NCI-H748 (cell line): ENCODE measurements at regions not wholly inside any gene's neighbourhood (a gene's known extent, or its start where the extent isn't known, plus 50 kb on each side); places are given as distances from the start of the nearest gene placed in this dataset.
A peak's percentile ranks its signal among the peaks of the same experiment; 100 is the strongest.

Source experiments
- DNase-seq: peaks from one replicate; lab custom pipeline; 2025; ENCODE audit not compliant: unreplicated experiment; lab: John Stamatoyannopoulos, UW

- DNase-seq, result no peak
Measured at GRCh38 chr22:46065691-46066454, 84.5 kb upstream of the PPARA start.

DNA sequence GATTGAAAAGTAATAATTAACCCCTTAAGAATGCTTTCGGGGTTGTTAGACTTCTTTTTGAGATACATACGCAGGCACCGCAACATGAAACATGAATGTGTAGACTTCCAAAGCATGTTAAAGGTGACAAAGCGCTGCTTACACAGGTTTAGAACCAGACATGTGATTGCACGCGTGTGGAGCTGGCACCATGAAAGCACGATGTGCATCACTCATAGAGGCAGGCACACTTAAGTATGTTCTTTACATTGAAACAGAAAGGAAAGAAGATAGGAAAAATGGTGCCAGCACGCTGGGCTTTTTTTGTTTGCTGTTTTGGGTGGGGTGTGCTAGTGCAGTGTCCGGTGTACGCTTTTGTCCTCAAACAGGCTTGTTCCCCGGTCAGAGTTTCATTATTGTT, 83.6 kb upstream of the PPARA start:
- DNase-seq, result peak; percentile 77

GRCh38 chr22:46067159-46068111, 82.9 kb upstream of the PPARA start:
- peak; percentile 44 for DNase-seq

DNA sequence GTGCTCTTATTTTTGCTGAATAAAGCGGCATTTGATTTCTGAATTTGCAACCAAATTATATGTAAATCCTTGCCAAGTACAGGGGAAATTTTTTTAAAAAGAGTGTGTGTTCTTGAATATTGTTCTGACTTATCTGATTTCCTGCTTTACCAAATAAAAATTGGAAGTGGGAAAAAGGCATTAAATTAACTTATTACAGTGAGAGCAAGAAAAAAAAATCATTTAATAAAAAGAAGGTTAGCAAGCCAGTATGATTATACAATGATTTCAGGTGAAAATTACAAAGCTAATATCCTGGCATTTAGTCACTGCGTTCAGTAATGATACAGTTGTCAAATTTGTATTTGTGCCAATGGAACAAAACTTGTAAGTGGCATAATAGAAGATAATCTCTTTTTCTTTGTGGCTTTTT, 82.1 kb upstream of the PPARA start:
- no peak for DNase-seq

- peak; percentile 59 for DNase-seq
Measured at GRCh38 chr22:46068593-46069491, 81.5 kb upstream of the PPARA start.

DNA sequence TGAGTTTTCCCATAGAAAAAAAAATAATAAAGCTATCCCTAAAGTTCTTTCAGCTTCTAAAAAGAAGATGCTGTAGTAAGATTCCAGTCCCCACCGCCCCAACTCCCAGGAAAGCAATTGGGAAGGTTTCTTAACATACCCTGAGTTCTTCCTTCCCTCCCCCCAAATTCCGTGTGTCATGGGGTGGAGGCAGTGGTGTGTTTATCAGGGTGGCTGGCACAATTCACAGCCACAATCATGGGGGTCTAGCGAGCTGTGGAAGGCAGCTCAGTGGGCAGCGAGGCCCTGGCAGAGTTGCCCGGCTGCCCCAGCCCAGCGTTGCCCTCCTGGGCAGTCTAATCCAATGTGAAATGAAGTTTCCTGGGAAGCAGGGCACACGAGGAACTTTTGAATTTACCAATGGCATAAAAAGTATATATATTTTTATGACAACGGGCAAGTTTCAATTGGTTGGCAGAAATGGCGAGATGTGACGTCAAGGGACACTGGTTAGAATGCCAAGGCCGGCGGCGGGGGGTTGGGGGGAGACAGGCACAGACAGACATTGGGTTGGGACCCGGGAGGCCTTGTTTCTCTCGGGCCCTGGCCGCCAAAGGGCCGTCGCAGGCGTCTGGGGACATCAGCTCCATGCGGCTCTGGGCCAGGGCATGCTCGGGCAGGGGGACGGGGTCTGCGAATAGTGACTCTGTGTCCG, 80.7 kb upstream of the PPARA start:
- peak; percentile 96 for DNase-seq

GRCh38 chr22:46070215-46070802, 80.0 kb upstream of the PPARA start:
- DNase-seq, result peak; percentile 72

GRCh38 chr22:46070803-46071450, 79.4 kb upstream of the PPARA start:
- DNase-seq, result peak; percentile 93

DNA sequence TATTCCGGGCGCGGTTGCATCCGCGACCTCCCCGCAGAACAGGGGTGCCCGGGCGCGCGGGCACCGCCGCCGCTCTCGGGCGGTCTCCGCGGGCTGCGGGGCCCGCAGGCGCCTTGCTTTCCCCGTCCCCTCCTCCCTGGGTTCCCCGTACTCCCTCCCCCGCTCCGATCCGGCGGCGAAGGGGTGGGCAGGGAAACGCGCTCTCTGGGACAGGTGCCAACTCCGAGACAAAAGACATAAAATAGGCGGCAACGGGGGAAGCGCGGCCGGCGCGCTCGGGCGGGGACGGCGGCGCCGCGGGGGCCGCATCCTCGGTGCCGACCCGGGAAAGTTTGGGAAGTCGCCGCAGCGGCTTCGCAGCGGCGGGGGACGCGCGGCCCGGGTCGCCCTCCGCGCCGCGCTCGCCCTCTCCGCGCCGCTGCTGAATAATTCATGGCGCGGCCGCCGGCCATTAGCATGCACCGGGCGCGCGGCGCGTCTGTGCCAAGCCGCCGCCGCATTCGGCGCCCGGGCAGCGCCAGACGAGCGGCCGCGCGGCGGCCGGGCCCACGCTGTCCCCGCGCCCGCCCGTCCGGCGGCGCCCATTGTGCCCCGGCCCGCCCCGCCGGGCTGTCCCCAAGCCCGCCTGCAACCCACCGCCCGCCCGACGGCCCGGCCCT, 78.7 kb upstream of the PPARA start:
- DNase-seq, result peak; percentile 93

DNA sequence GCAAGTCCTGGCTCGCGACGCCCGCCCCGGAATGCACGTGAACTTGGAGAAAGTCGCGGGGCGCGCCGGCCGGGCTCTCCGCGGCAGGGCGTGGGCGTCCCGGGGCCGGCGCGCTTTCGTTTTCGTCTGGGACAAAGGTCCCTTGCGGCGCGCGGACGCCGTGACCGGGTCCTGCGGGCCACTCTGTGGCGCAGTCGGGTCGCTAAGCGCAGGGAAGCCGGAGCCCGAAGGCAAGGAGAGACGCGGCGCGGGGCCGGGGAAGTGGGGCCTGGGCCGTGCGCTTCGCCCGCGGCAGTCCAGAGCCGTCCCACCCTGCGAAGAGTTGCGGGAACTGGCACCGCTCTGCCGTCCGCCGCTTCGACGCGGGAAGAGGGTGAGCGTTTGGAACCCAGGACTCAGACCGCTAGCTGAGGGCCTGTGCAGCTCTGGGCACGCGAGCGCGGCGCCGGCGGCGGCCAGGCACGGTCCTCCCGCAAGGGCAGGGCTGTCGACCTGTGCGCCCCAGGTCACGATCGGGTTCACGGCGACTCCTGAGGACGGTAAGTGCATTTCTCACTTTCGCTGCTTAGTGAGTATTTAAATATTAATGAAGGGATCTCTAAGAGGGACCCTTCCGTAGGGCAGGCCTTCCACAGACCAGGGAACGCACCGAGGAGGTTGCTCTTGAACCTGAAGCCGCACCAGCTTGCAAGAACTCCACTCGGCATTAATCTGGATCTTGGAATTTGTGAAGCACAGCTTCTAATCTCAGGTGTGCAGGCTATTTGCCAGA, 78.0 kb upstream of the PPARA start:
- peak; percentile 73 for DNase-seq

GRCh38 chr22:46072981-46073682, 77.2 kb upstream of the PPARA start:
- DNase-seq, result peak; percentile 35

DNA sequence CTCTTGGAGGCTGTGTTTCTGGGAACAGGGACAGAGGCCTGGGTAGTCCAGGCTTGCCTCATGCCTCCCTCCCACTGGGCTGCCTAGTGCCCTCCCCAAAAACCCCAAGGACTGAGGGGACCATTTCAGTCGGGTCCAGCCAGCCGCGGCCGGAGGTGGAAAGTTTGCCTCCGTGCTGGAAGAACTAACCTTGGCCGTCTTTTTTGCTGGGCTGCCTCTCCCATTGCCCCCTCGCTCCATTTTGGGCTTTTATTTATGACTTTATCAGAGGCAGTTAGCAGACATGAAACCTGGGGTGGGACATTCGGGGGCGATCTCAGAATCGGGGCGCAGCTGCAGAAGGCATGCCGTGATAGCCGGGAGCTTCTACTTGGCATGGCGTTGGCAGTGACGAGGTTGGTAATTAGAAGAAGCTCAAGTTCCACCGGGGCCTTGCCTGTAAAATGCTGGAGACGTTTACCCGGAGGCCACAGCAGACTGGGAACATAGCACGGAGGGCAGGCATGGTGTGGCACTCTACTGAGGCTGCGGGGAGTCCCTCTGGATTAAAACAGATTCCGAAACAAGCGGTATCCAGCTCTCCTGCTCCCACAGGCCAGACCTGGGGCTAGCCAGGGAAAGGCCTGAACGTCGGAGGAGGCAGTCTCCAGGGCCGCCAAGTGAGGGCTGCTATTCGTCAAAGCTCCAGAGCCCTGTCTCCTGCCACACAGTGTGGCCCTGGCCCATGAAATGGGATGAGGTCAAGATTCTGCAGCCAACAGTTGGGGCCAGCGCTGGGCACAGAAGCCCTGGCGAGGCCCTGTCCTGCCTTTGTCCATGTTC, 76.4 kb upstream of the PPARA start:
- peak; percentile 48 for DNase-seq

DNA sequence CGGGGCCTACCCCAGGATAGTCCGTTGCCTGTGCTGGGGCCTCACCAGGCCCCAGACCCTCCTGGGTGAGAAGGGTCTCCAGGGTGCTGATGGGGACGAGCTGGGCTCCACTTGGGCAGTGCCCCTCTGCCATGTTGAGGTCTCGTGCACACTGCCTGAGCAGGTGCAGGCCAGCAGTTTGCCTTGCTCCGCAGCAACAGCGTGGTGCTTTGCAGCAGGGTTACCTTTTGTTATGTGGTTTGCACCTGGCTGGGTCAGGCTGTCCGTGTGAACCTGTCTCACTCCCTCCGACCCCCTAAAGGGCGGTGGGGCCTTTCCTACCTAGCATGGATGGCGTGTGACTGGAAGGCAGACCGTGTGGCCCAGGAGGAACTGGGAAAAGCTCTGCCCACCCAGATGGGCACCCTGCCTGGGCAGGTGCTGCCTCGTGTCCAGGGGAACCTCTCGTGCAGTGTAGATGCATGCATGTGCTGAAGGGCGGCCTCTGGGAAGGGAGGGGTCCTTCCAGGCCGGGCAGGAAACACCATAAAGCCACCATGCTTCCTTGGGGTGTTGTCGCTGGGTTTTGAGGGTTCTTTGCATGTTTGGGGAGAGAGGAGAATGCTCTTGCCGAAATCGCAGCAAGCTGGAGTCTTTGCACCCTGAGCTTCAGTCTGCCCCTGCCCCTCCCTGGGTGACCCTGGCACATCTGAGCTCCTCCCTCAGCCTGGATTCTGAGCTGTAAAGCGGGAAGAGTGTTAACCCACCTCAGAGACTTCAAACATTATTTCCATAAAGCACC, 75.4 kb upstream of the PPARA start:
- peak; percentile 82 for DNase-seq

- DNase-seq, result no peak
Measured at GRCh38 chr22:46075764-46076531, 74.4 kb upstream of the PPARA start.

- no peak for DNase-seq
Measured at GRCh38 chr22:46076651-46077339, 73.5 kb upstream of the PPARA start.
